ENCODE measurements at regions not wholly inside any gene's neighbourhood (a gene's known extent, or its start where the extent isn't known, plus 50 kb on each side); places are given as distances from the start of the nearest gene placed in this dataset.

- TF ChIP-seq NR2F1 (conservative IDR thresholded peaks at IDR 0.05), result no peak
- TF ChIP-seq, protein P1, sequence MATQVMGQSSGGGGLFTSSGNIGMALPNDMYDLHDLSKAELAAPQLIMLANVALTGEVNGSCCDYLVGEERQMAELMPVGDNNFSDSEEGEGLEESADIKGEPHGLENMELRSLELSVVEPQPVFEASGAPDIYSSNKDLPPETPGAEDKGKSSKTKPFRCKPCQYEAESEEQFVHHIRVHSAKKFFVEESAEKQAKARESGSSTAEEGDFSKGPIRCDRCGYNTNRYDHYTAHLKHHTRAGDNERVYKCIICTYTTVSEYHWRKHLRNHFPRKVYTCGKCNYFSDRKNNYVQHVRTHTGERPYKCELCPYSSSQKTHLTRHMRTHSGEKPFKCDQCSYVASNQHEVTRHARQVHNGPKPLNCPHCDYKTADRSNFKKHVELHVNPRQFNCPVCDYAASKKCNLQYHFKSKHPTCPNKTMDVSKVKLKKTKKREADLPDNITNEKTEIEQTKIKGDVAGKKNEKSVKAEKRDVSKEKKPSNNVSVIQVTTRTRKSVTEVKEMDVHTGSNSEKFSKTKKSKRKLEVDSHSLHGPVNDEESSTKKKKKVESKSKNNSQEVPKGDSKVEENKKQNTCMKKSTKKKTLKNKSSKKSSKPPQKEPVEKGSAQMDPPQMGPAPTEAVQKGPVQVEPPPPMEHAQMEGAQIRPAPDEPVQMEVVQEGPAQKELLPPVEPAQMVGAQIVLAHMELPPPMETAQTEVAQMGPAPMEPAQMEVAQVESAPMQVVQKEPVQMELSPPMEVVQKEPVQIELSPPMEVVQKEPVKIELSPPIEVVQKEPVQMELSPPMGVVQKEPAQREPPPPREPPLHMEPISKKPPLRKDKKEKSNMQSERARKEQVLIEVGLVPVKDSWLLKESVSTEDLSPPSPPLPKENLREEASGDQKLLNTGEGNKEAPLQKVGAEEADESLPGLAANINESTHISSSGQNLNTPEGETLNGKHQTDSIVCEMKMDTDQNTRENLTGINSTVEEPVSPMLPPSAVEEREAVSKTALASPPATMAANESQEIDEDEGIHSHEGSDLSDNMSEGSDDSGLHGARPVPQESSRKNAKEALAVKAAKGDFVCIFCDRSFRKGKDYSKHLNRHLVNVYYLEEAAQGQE (IDR thresholded peaks at IDR 0.05; ENCODE audit: low read depth, low read length), result no peak
- TF ChIP-seq CBFB (IDR thresholded peaks at IDR 0.05; ENCODE audit: low read depth), result no peak
- TF ChIP-seq, protein P2, sequence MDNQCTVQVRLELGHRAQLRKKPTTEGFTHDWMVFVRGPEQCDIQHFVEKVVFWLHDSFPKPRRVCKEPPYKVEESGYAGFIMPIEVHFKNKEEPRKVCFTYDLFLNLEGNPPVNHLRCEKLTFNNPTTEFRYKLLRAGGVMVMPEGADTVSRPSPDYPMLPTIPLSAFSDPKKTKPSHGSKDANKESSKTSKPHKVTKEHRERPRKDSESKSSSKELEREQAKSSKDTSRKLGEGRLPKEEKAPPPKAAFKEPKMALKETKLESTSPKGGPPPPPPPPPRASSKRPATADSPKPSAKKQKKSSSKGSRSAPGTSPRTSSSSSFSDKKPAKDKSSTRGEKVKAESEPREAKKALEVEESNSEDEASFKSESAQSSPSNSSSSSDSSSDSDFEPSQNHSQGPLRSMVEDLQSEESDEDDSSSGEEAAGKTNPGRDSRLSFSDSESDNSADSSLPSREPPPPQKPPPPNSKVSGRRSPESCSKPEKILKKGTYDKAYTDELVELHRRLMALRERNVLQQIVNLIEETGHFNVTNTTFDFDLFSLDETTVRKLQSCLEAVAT (IDR thresholded peaks at IDR 0.05), result no peak
- TF ChIP-seq, protein P3, sequence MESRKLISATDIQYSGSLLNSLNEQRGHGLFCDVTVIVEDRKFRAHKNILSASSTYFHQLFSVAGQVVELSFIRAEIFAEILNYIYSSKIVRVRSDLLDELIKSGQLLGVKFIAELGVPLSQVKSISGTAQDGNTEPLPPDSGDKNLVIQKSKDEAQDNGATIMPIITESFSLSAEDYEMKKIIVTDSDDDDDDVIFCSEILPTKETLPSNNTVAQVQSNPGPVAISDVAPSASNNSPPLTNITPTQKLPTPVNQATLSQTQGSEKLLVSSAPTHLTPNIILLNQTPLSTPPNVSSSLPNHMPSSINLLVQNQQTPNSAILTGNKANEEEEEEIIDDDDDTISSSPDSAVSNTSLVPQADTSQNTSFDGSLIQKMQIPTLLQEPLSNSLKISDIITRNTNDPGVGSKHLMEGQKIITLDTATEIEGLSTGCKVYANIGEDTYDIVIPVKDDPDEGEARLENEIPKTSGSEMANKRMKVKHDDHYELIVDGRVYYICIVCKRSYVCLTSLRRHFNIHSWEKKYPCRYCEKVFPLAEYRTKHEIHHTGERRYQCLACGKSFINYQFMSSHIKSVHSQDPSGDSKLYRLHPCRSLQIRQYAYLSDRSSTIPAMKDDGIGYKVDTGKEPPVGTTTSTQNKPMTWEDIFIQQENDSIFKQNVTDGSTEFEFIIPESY (IDR thresholded peaks at IDR 0.05), result no peak
- TF ChIP-seq, protein P4, sequence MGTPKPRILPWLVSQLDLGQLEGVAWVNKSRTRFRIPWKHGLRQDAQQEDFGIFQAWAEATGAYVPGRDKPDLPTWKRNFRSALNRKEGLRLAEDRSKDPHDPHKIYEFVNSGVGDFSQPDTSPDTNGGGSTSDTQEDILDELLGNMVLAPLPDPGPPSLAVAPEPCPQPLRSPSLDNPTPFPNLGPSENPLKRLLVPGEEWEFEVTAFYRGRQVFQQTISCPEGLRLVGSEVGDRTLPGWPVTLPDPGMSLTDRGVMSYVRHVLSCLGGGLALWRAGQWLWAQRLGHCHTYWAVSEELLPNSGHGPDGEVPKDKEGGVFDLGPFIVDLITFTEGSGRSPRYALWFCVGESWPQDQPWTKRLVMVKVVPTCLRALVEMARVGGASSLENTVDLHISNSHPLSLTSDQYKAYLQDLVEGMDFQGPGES (IDR thresholded peaks at IDR 0.05), result no peak
- no peak for TF ChIP-seq HDAC6 (IDR thresholded peaks at IDR 0.05; ENCODE audit: unreplicated experiment)
- no peak for TF ChIP-seq MTA2 (IDR thresholded peaks at IDR 0.05; ENCODE audit: low read depth)
- no peak for TF ChIP-seq BCL11A (IDR thresholded peaks at IDR 0.05; ENCODE audit: low read depth, low read length)
- no peak for TF ChIP-seq TCF12 (IDR thresholded peaks at IDR 0.05; ENCODE audit: low read depth, low read length)
- TF ChIP-seq, protein P5, sequence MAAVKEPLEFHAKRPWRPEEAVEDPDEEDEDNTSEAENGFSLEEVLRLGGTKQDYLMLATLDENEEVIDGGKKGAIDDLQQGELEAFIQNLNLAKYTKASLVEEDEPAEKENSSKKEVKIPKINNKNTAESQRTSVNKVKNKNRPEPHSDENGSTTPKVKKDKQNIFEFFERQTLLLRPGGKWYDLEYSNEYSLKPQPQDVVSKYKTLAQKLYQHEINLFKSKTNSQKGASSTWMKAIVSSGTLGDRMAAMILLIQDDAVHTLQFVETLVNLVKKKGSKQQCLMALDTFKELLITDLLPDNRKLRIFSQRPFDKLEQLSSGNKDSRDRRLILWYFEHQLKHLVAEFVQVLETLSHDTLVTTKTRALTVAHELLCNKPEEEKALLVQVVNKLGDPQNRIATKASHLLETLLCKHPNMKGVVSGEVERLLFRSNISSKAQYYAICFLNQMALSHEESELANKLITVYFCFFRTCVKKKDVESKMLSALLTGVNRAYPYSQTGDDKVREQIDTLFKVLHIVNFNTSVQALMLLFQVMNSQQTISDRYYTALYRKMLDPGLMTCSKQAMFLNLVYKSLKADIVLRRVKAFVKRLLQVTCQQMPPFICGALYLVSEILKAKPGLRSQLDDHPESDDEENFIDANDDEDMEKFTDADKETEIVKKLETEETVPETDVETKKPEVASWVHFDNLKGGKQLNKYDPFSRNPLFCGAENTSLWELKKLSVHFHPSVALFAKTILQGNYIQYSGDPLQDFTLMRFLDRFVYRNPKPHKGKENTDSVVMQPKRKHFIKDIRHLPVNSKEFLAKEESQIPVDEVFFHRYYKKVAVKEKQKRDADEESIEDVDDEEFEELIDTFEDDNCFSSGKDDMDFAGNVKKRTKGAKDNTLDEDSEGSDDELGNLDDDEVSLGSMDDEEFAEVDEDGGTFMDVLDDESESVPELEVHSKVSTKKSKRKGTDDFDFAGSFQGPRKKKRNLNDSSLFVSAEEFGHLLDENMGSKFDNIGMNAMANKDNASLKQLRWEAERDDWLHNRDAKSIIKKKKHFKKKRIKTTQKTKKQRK (IDR thresholded peaks at IDR 0.05; ENCODE audit: low read depth, low read length), result no peak
- no peak for TF ChIP-seq KDM1A (IDR thresholded peaks at IDR 0.05; ENCODE audit: borderline replicate concordance)
- no peak for TF ChIP-seq FOXM1 (IDR thresholded peaks at IDR 0.05; ENCODE audit: low read depth, low read length)
- intact Hi-C loops (cut with micrococcal nuclease; ENCODE audit: unreplicated experiment) (no loop called here), in situ Hi-C loops (cut with MboI) (no loop called here)
- H2AFZ ChIP-seq (ENCODE audit: control insufficient read depth, low read depth, low read length), result no peak overlapping the region
- H3K27me3 ChIP-seq (replicated peaks in 1 of 2; ENCODE audit: control insufficient read depth in 2 of 2, insufficient read depth in 2 of 2, low read length in 1 of 2), result no peaks in the 10 kb centered on the region
- SMC1A ChIA-PET (ENCODE audit: uncharacterized antibody, unreplicated experiment), result interaction anchor here (1.5 kb wide), 1 partner anchor 13 kb away, joined by 5 read pairs; no protein-coding TSS in a partner anchor
- H3K36me3 ChIP-seq (ENCODE audit: control insufficient read depth in 2 of 2, insufficient read depth in 2 of 2, low read length in 1 of 2), result no peaks in the 10 kb centered on the region
- ATAC-seq (no peak), DNase-seq (ENCODE audit: low read depth, low spot score) (no peak), FAIRE-seq (no peak)
- no peak overlapping the region for H3K4me3 ChIP-seq
- 17% methylated on average over 8 of the region's 8 CpGs for WGBS (ENCODE audit: insufficient coverage, insufficient replicate concordance, low lambda C conversion rate, missing lambda C conversion rate)
- BruUV-seq (replicated peaks), result no TSS peak
- POLR2A ChIA-PET, result no interaction called here
- no peak overlapping the region for H3K27ac ChIP-seq (ENCODE audit: control insufficient read depth, insufficient read depth)
- H3K9ac ChIP-seq (ENCODE audit: control insufficient read depth, insufficient read depth, low read length), result no peak overlapping the region
- CTCF ChIA-PET, result no interaction called here
- no peaks in the 10 kb centered on the region for H4K20me1 ChIP-seq (ENCODE audit: control insufficient read depth, insufficient read depth)
- no peaks in the 10 kb centered on the region for H3K79me2 ChIP-seq (ENCODE audit: control insufficient read depth, insufficient read depth, low read length)
- H3K4me2 ChIP-seq (ENCODE audit: control insufficient read depth, insufficient read depth), result no peak overlapping the region
- H3K4me1 ChIP-seq (ENCODE audit: control insufficient read depth, insufficient read depth, low read length), result no peaks in the 10 kb centered on the region
- no peaks in the 10 kb centered on the region for H3K9me3 ChIP-seq (replicated peaks; ENCODE audit: control insufficient read depth, insufficient read depth, low read length)
- RAD21 ChIA-PET (ENCODE audit: unreplicated experiment), result interaction anchor here (0.6 kb wide), 1 partner anchor 332 kb away, joined by 3 read pairs; no protein-coding TSS in a partner anchor
These were observed 654.6 kb upstream of the NEGR1 start for GRCh38 chr1:72936942-72937341.
